DND-41 (cell line): ENCODE measurements at regions not wholly inside any gene's neighbourhood (a gene's known extent, or its start where the extent isn't known, plus 50 kb on each side); places are given as distances from the start of the nearest gene placed in this dataset.

Experiments used
- EZH2 ChIP-seq: IDR thresholded peaks from 3 replicates; pipeline ENCODE4 v1.6.1; 2012; ENCODE audit warnings: borderline replicate concordance, low read depth, mild to moderate bottlenecking, moderate library complexity, low read length, inconsistent platforms; ENCODE audit not compliant: severe bottlenecking
- TF ChIP-seq, protein P1 (sequence below): IDR thresholded peaks from 2 replicates; pipeline ENCODE4 v1.5.1; 2012; ENCODE audit warnings: borderline replicate concordance, low read length, moderate library complexity, mild to moderate bottlenecking; ENCODE audit not compliant: poor library complexity, severe bottlenecking; ENCODE audit errors: extremely low read depth

GRCh38 chr3:34248352-34248751 is 449.9 kb downstream of the PDCD6IP start:
- TF ChIP-seq EZH2: no peak
- TF ChIP-seq, protein P1, sequence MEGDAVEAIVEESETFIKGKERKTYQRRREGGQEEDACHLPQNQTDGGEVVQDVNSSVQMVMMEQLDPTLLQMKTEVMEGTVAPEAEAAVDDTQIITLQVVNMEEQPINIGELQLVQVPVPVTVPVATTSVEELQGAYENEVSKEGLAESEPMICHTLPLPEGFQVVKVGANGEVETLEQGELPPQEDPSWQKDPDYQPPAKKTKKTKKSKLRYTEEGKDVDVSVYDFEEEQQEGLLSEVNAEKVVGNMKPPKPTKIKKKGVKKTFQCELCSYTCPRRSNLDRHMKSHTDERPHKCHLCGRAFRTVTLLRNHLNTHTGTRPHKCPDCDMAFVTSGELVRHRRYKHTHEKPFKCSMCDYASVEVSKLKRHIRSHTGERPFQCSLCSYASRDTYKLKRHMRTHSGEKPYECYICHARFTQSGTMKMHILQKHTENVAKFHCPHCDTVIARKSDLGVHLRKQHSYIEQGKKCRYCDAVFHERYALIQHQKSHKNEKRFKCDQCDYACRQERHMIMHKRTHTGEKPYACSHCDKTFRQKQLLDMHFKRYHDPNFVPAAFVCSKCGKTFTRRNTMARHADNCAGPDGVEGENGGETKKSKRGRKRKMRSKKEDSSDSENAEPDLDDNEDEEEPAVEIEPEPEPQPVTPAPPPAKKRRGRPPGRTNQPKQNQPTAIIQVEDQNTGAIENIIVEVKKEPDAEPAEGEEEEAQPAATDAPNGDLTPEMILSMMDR: no peak
